Omental fat pad (tissue), 3 donors: ENCODE measurements at regions not wholly inside any gene's neighbourhood (a gene's known extent, or its start where the extent isn't known, plus 50 kb on each side); places are given as distances from the start of the nearest gene placed in this dataset.

ENCODE experiments used
- ATAC-seq: fragments of 150-250 bp; one replicate; pipeline ENCODE4 v1.9.1; 2016; ENCODE audit warnings: mild to moderate bottlenecking, moderate library complexity; ENCODE audit not compliant: low FRiP score
- DNase-seq: peaks from one replicate; pipeline ENCODE4 v3.0.0-alpha.2; 2019; ENCODE audit warnings: low spot score
- TF ChIP-seq, protein P1 (sequence below), 3 donors: fragments of 450-650 bp; IDR thresholded peaks; one replicate each; pipeline ENCODE4 v1.5.1; 2016 to 2017; ENCODE audit warnings: antibody characterized with exemption in 3 of 3, mild to moderate bottlenecking in 3 of 3, moderate library complexity in 2 of 3

GRCh38 chr10:111161109-111161874, 84.5 kb downstream of the ADRA2A start:
- TF ChIP-seq, protein P1, sequence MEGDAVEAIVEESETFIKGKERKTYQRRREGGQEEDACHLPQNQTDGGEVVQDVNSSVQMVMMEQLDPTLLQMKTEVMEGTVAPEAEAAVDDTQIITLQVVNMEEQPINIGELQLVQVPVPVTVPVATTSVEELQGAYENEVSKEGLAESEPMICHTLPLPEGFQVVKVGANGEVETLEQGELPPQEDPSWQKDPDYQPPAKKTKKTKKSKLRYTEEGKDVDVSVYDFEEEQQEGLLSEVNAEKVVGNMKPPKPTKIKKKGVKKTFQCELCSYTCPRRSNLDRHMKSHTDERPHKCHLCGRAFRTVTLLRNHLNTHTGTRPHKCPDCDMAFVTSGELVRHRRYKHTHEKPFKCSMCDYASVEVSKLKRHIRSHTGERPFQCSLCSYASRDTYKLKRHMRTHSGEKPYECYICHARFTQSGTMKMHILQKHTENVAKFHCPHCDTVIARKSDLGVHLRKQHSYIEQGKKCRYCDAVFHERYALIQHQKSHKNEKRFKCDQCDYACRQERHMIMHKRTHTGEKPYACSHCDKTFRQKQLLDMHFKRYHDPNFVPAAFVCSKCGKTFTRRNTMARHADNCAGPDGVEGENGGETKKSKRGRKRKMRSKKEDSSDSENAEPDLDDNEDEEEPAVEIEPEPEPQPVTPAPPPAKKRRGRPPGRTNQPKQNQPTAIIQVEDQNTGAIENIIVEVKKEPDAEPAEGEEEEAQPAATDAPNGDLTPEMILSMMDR (IDR thresholded peaks at IDR 0.05), result no peak
- ATAC-seq (no peak), DNase-seq (no peak)

DNA sequence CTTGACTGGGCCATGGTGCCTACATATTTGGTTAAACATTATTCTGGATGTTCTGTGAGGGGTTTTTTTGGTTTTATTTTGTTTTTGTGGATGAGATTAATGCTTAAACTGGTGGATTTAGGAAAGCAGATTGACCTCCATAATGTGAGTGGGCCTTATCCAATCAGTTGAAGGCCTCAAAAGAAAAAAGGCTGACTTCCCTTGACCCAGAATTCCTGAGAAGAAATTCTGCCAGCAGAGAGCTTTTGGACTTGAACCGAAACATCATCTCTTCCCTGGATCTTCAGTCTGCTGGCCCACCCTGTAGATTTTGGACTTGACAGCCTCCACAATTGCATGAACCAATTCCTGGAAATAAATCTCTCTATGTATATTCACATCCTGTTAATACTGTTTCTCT, 94.4 kb downstream of the ADRA2A start:
- ATAC-seq (no peak), DNase-seq (no peak)
- TF ChIP-seq, protein P1 (IDR thresholded peaks at IDR 0.05), result no peak

DNA sequence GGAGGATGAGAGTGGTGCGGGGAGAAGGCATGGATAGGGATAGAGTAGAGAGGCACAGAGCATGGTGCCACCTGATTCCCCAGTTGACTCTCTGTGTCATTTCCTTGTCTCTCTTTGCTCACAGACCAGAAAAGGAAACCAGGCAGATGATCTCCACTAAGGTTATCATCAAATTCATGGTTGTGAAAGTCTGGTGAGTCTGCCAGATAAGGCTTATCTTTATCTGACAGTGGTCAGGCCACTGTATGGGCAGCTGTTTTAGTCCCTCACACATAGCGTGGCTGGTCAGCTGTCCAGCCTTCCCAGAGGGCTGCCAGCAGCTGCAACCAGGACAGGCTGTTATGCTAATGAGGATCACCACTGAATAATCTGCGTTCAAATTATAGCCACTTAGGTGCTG, 99.0 kb downstream of the ADRA2A start:
- TF ChIP-seq, protein P1 (IDR thresholded peaks at IDR 0.05), result no peak
- ATAC-seq (no peak), DNase-seq (no peak)

DNA sequence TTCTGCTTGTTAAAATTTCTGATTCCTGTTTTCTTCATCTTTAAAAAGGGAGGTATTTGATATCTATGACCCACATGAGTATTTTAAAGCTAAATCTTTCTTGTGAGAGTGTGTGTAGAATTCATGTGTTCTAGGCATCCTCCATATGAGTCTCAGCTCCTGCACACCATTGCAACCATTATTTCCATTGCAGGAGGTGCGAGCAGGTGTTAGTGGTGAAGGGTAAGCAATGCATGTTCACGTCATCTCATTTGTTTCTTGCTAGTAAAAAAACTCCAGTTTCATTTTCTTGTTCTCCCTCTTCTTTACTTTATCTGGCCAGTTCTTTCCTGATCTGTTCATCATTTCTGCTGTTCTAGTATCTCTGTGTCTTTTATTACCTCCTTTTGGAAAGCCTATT, 100.5 kb downstream of the ADRA2A start:
- no peak for ATAC-seq

GRCh38 chr10:111179514-111179913, 102.7 kb downstream of the ADRA2A start:
- TF ChIP-seq, protein P1 (IDR thresholded peaks at IDR 0.05), result no peak
- no peak for ATAC-seq
- DNase-seq, result no peak

More for the DNA sequence above, 100.5 kb downstream of the ADRA2A start:
- no peak for DNase-seq
- TF ChIP-seq, protein P1 (IDR thresholded peaks at IDR 0.05), result no peak

- TF ChIP-seq, protein P1 (IDR thresholded peaks at IDR 0.05), result no peak
- ATAC-seq (no peak), DNase-seq (no peak)
Measured at GRCh38 chr10:111186358-111186757, 109.5 kb downstream of the ADRA2A start.

- TF ChIP-seq, protein P1 (IDR thresholded peaks at IDR 0.05), result no peak
- no peak for DNase-seq
- no peak for ATAC-seq
Measured at GRCh38 chr10:111187096-111187495, 110.3 kb downstream of the ADRA2A start.
